GM12875 (cell line): ENCODE measurements at regions not wholly inside any gene's neighbourhood (a gene's known extent, or its start where the extent isn't known, plus 50 kb on each side); places are given as distances from the start of the nearest gene placed in this dataset.

Experiments used
- H3K4me3 ChIP-seq: one replicate; pipeline ENCODE4 v1.5.1; 2011; ENCODE audit warnings: low read depth, low read length, control low read depth
- CTCF ChIP-seq: IDR thresholded peaks from 2 replicates; pipeline ENCODE4 v1.5.1; 2011; ENCODE audit warnings: low read depth, mild to moderate bottlenecking, control low read depth, inconsistent platforms, low read length, moderate library complexity, borderline replicate concordance; ENCODE audit not compliant: insufficient read depth

- no peak for TF ChIP-seq CTCF
- H3K4me3 ChIP-seq: no peak overlapping the region
These were observed 1296.9 kb upstream of the SEL1L start for GRCh38 chr14:82830596-82830995.

- TF ChIP-seq CTCF: no peak
- H3K4me3 ChIP-seq: no peak overlapping the region
These were observed 1302.8 kb upstream of the SEL1L start for GRCh38 chr14:82836256-82836950.

DNA sequence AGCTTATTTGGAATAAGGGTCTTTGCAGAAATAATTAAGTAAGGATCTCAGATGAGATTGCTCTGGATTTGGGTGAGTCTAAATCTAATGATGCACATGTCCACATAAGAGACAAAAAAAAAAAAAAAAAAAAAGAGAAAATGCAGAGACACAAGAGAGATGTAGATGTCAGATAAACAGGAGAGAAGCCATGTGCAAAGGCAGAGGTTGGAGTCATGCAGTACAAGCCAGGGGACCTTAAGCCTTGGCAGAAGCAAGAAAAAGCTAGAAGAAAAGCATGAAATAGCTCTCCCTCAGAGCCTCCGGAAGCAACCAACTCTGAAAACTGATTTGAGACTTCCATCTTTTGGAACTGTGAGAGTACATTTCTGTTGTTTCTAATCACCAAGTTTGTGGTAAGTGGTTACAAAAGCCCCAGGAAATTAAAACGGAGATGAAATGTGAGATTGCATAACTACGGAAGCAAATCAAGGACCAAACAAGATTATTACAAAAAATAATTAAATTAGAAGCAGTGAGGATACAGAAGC lies 1304.0 kb upstream of the SEL1L start:
- H3K4me3 ChIP-seq: no peak overlapping the region

DNA sequence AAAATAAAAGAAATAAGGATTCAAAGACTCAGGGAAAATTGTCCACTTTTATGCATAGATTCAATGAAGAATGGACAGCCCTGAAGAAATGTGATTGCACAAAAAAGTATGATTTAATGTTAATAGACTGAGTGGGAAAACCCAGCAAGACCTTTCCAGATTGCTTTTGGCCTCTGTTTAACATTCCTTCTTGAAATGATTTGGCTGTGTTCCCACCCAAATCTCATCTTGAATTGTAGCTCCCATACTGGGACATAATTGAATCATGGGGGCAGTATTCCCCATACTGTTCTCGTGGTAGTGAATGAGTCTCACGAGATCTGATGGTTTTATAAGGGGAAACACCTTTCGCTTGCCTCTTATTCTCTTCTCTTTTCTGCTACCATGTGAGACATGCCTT lies 1316.9 kb upstream of the SEL1L start:
- TF ChIP-seq CTCF: no peak
- no peak overlapping the region for H3K4me3 ChIP-seq

More for the DNA sequence above, 1304.0 kb upstream of the SEL1L start:
- no peak for TF ChIP-seq CTCF

DNA sequence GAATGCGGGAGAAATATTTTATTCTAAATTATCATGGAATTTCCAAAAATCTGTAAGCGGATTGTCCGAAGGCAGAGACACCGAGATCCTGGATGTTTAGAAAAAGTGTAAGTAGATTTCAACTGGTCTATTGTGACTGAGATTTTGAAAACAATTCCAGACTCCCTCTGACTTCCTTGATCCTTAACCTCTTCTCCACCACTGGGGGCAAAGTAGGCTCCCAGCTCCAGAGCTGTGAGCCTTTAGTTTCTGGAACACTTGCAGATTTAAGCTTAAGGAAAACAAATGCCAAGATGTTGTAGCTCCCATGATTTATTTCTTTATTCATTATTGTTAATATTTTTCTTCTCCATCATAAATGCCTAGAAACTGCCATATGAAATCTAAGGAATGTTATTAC lies 1320.5 kb upstream of the SEL1L start:
- H3K4me3 ChIP-seq: no peak overlapping the region
- no peak for TF ChIP-seq CTCF

- H3K4me3 ChIP-seq: no peak overlapping the region
- TF ChIP-seq CTCF: no peak
These were observed 1321.2 kb upstream of the SEL1L start for GRCh38 chr14:82854901-82855300.

GRCh38 chr14:82855912-82856391 lies 1322.3 kb upstream of the SEL1L start:
- no peak overlapping the region for H3K4me3 ChIP-seq
- peak; percentile 22; the same call in 1 of the 2 replicates for TF ChIP-seq CTCF
